PC-9 (cell line): ENCODE measurements at regions not wholly inside any gene's neighbourhood (a gene's known extent, or its start where the extent isn't known, plus 50 kb on each side); places are given as distances from the start of the nearest gene placed in this dataset.

ENCODE experiments used
- BruUV-seq: library from RNA; stranded (reverse); fragments of 400-500 nt; replicated peaks from 2 replicates; lab custom pipeline; 2021; lab: Mats Ljungman, UMichigan
- CTCF ChIA-PET: fragments of 300-600 bp; sonication (Branson Sonifier 250); formaldehyde crosslinking; loops from one replicate; lab custom pipeline; 2022; ENCODE audit warnings: antibody characterized with exemption; lab: Charles Lee
- POLR2A ChIA-PET: fragments of 300-600 bp; sonication (Branson Sonifier 250); formaldehyde crosslinking; loops from one replicate; lab custom pipeline; 2022; ENCODE audit warnings: antibody characterized with exemption; ENCODE audit not compliant: unreplicated experiment; lab: Charles Lee
- DNase-seq, 2 experiments: peaks; one replicate each; pipeline versions ENCODE4 v3.0.0 to v3.0.0-alpha.2; 2015 to 2022; ENCODE audit warnings: mixed read lengths in 1 of 2
- H2AFZ ChIP-seq: fragments of 200-600 bp; sonication (generic); 2 replicates; pipeline ENCODE4 v1.8.1; 2017; ENCODE audit warnings: antibody characterized with exemption
- H3F3A ChIP-seq: fragments of 200-600 bp; sonication (generic); 2 replicates; pipeline ENCODE4 v1.8.1; 2017; ENCODE audit warnings: antibody characterized with exemption, mild to moderate bottlenecking, low read depth; ENCODE audit not compliant: insufficient read depth
- H3K27ac ChIP-seq: fragments of 200-600 bp; sonication (generic); 2 replicates; pipeline ENCODE4 v1.6.1; 2016; ENCODE audit warnings: mixed run types
- H3K27me3 ChIP-seq: fragments of 200-600 bp; sonication (generic); 2 replicates; pipeline ENCODE4 v1.6.1; 2016; ENCODE audit warnings: low read depth, mixed run types; ENCODE audit not compliant: insufficient read depth
- H3K36me3 ChIP-seq: fragments of 200-600 bp; sonication (generic); 2 replicates; pipeline ENCODE4 v1.6.1; 2016; ENCODE audit warnings: low read depth, mixed run types
- H3K4me1 ChIP-seq: fragments of 200-600 bp; sonication (generic); replicated peaks from 2 replicates; pipeline ENCODE4 v1.6.1; 2016; ENCODE audit warnings: mixed run types; ENCODE audit not compliant: insufficient read depth
- H3K4me2 ChIP-seq: fragments of 200-600 bp; sonication (generic); 2 replicates; pipeline ENCODE4 v1.6.1; 2017; ENCODE audit warnings: mixed run types
- H3K4me3 ChIP-seq: fragments of 200-600 bp; sonication (generic); 2 replicates; pipeline ENCODE4 v1.6.1; 2016; ENCODE audit warnings: mixed run types
- H3K79me2 ChIP-seq: fragments of 200-600 bp; sonication (generic); 2 replicates; pipeline ENCODE4 v1.6.1; 2017; ENCODE audit warnings: low read depth, mixed run types
- H3K9me2 ChIP-seq: fragments of 200-600 bp; sonication (generic); 2 replicates; pipeline ENCODE4 v1.8.1; 2017; ENCODE audit warnings: mild to moderate bottlenecking; ENCODE audit not compliant: insufficient read depth
- H3K9me3 ChIP-seq: fragments of 200-600 bp; sonication (generic); 2 replicates; pipeline ENCODE4 v1.8.1; 2016; ENCODE audit warnings: low read depth; ENCODE audit not compliant: insufficient read depth
- H4K20me1 ChIP-seq: fragments of 200-600 bp; sonication (generic); 2 replicates; pipeline ENCODE4 v1.8.1; 2017; ENCODE audit not compliant: insufficient read depth
- CTCF ChIP-seq: fragments of 200-600 bp; sonication (generic); conservative IDR thresholded peaks from 2 replicates; pipeline ENCODE4 v1.6.1; 2017; ENCODE audit warnings: mixed run types, antibody characterized with exemption, mild to moderate bottlenecking, moderate library complexity
- EZH2 ChIP-seq: fragments of 200-600 bp; sonication (generic); IDR thresholded peaks from 2 replicates; pipeline ENCODE4 v1.8.0; 2017; ENCODE audit warnings: antibody characterized with exemption, low read depth
- intact Hi-C: fragments of 100-400 bp; cut with micrococcal nuclease; formaldehyde crosslinking; loops from one replicate; pipeline ENCODE4 v1.10.0; 2022; ENCODE audit not compliant: unreplicated experiment

DNA sequence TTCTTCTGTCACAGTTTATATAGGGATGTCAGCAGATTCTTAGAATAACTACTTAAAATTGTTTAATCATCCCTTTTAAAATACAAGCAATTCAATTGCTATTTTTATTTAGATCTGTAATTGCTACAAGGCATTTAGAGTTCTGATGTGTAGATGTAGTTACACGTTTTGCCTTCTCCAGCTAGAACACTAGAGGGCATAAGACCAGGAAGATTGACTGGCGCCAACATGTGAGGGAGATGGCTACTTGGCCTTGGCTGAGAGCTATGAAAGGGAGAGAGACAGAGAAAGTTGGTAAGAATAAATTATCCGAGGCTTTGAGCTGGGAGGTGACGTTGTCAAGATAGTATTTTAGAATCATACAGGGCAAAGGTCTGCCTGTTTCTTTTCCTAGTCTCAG is 563.7 kb upstream of the PRKX start:
- Histone ChIP-seq H3K9me3 (no peaks in the 10 kb centered on the region), H4K20me1 (no peaks in the 10 kb centered on the region), H3K27ac (no peak overlapping the region), H3K4me3 (no peak overlapping the region), H2AFZ (no peak overlapping the region; the same call in 1 of the 2 replicates), H3K9me2 (no peaks in the 10 kb centered on the region), H3K4me2 (no peak overlapping the region), H3K4me1 (no peaks in the 10 kb centered on the region), H3K79me2 (no peaks in the 10 kb centered on the region), H3K27me3 (no peaks in the 10 kb centered on the region), H3F3A (no peaks in the 10 kb centered on the region), H3K36me3 (no peaks in the 10 kb centered on the region)
- BruUV-seq = no TSS peak
- no peak for DNase-seq
- POLR2A ChIA-PET = no interaction called here
- TF ChIP-seq EZH2 = no peak
- TF ChIP-seq CTCF = peak; percentile 61
- CTCF ChIA-PET = no interaction called here
- intact Hi-C loops = no loop called here

GRCh38 chrX:4268676-4269075 is 555.2 kb upstream of the PRKX start:
- Histone ChIP-seq H3K9me3 (no peaks in the 10 kb centered on the region), H3K27me3 (no peaks in the 10 kb centered on the region), H3K27ac (no peak overlapping the region), H3K36me3 (no peaks in the 10 kb centered on the region), H3K4me2 (no peak overlapping the region), H3F3A (no peaks in the 10 kb centered on the region), H3K9me2 (no peaks in the 10 kb centered on the region), H3K79me2 (no peaks in the 10 kb centered on the region), H3K4me1 (no peaks in the 10 kb centered on the region), H3K4me3 (no peak overlapping the region), H2AFZ (no peak overlapping the region), H4K20me1 (no peaks in the 10 kb centered on the region)
- POLR2A ChIA-PET = no interaction called here
- BruUV-seq = no TSS peak
- TF ChIP-seq CTCF (peak; percentile 59), EZH2 (no peak)
- intact Hi-C loops = loop anchor here (2.0 kb wide), 2 partner anchors 278 to 844 kb away; no protein-coding TSS in a partner anchor
- CTCF ChIA-PET = no interaction called here
- no peak for DNase-seq

- no peak for DNase-seq
- BruUV-seq = no TSS peak
- H3K4me3 ChIP-seq = no peak overlapping the region
- no peaks in the 10 kb centered on the region for H3K9me2 ChIP-seq
- H3K4me1 ChIP-seq = no peaks in the 10 kb centered on the region
- POLR2A ChIA-PET = interaction anchor here (0.6 kb wide), 1 partner anchor 697 kb away, joined by 5 read pairs; no protein-coding TSS in a partner anchor
- H3K27me3 ChIP-seq = no peaks in the 10 kb centered on the region
- H3F3A ChIP-seq = no peaks in the 10 kb centered on the region
- H3K36me3 ChIP-seq = no peaks in the 10 kb centered on the region
- H3K4me2 ChIP-seq = no peak overlapping the region
- intact Hi-C loops = no loop called here
- H2AFZ ChIP-seq = no peak overlapping the region
- no peaks in the 10 kb centered on the region for H3K9me3 ChIP-seq
- CTCF ChIA-PET = interaction anchor here (0.6 kb wide), 1 partner anchor 688 kb away, joined by 15 read pairs; no protein-coding TSS in a partner anchor
- no peak overlapping the region for H3K27ac ChIP-seq
- TF ChIP-seq EZH2 = no peak
- TF ChIP-seq CTCF = 0 out of 2 replicates have a peak, but pooled peaks have one; percentile 23
- H3K79me2 ChIP-seq = no peaks in the 10 kb centered on the region
- no peaks in the 10 kb centered on the region for H4K20me1 ChIP-seq
These were observed 551.6 kb upstream of the PRKX start for GRCh38 chrX:4265036-4265435.
